ENCODE measurements at regions not wholly inside any gene's neighbourhood (a gene's known extent, or its start where the extent isn't known, plus 50 kb on each side); places are given as distances from the start of the nearest gene placed in this dataset.

- TF ChIP-seq POLR2A (IDR thresholded peaks at IDR 0.05; ENCODE audit: low read depth, low read length) (no peak), TAF1 (IDR thresholded peaks at IDR 0.05; ENCODE audit: borderline replicate concordance, low read depth, low read length) (no peak)
Measured at GRCh38 chr13:74256969-74257368, 122.8 kb upstream of the KLF12 start.

All from GM12892 (cell line).